SH-SY5Y (cell line): ENCODE measurements at regions not wholly inside any gene's neighbourhood (a gene's known extent, or its start where the extent isn't known, plus 50 kb on each side); places are given as distances from the start of the nearest gene placed in this dataset.

Experiments
- GATA2 ChIP-seq: IDR thresholded peaks from 2 replicates; pipeline ENCODE4 v1.6.1; 2011; ENCODE audit warnings: mild to moderate bottlenecking, low read depth, low read length
- GATA3 ChIP-seq: IDR thresholded peaks from 2 replicates; pipeline ENCODE4 v1.6.1; 2011; ENCODE audit warnings: low read depth, mild to moderate bottlenecking, low read length, moderate library complexity

DNA sequence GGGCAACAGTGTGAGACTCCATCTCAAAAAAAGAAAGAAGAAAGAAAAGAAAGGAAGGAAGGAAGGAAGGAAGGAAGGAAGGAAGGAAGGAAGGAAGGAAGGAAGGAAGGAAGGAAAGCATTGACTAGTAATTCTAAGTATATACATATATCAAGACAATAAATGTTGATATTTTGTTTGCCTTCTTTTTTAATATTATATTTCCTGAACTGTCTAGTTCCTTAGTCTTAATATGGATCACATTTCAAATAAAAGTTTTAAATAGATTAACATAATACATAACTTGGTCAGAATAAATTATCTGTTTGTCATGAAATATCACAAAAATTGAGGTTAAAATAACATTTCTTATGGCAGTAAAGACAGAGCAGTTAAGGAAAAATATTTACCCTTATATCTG is 1448.4 kb upstream of the C9orf72 start:
- no peak for TF ChIP-seq GATA2
- no peak for TF ChIP-seq GATA3
